HEK293 (cell line): ENCODE measurements at regions not wholly inside any gene's neighbourhood (a gene's known extent, or its start where the extent isn't known, plus 50 kb on each side); places are given as distances from the start of the nearest gene placed in this dataset.

Source experiments
- CTCF ChIA-PET: fragments of 350-600 bp; formaldehyde crosslinking; extraction: SDS; loops from one replicate; lab custom pipeline; 2021; ENCODE audit warnings: antibody characterized with exemption; lab: Yijun Ruan, JAX
- POLR2A ChIA-PET: fragments of 300-600 bp; formaldehyde crosslinking; extraction: SDS; loops from one replicate; lab custom pipeline; 2020; ENCODE audit warnings: antibody characterized with exemption, inconsistent platforms; lab: Yijun Ruan, JAX
- H3K27ac ChIP-seq: fragments of 200-500 bp; sonication (Bioruptor generic); 2 replicates; pipeline ENCODE4 v1.5.1; 2014; ENCODE audit warnings: low read depth, low read length, control low read depth, inconsistent platforms; ENCODE audit errors: extremely low read depth
- H3K36me3 ChIP-seq, 2 experiments: fragments of 200-500 bp in 1 of 2; sonication (Bioruptor generic) in 1 of 2; 1 replicate in 1 of 2; 2 replicates in 1 of 2; pipeline ENCODE4 v1.5.1; 2014 to 2017; ENCODE audit warnings: inconsistent platforms in 2 of 2, low read length in 2 of 2; ENCODE audit not compliant: control insufficient read depth in 2 of 2, insufficient read depth in 1 of 2
- H3K4me1 ChIP-seq: fragments of 200-500 bp; sonication (Bioruptor generic); 2 replicates; pipeline ENCODE4 v1.5.1; 2014; ENCODE audit warnings: mild to moderate bottlenecking, low read length, inconsistent platforms; ENCODE audit not compliant: control insufficient read depth, insufficient read depth
- H3K4me3 ChIP-seq: 2 replicates; pipeline ENCODE4 v1.5.1; 2011; ENCODE audit warnings: low read depth, mild to moderate bottlenecking, control low read depth, low read length, moderate library complexity
- H3K9me3 ChIP-seq: fragments of 200-500 bp; sonication (Bioruptor generic); 2 replicates; pipeline ENCODE4 v1.5.1; 2014; ENCODE audit warnings: low read depth, low read length, inconsistent platforms; ENCODE audit not compliant: control insufficient read depth, insufficient read depth
- KLF9 ChIP-seq: fragments of 450-650 bp; formaldehyde crosslinking; IDR thresholded peaks from 2 replicates; pipeline ENCODE4 v1.5.1; 2016; ENCODE audit warnings: missing biosample characterization, missing genetic modification characterization, low read depth
- SP2 ChIP-seq: fragments of 450-650 bp; formaldehyde crosslinking; IDR thresholded peaks from 2 replicates; pipeline ENCODE4 v1.5.1; 2016; ENCODE audit warnings: missing biosample characterization, missing genetic modification characterization
- TSHZ1 ChIP-seq: fragments of 450-650 bp; formaldehyde crosslinking; IDR thresholded peaks from 2 replicates; pipeline ENCODE4 v1.5.1; 2016; ENCODE audit warnings: missing biosample characterization, missing genetic modification characterization, borderline replicate concordance
- ZBTB44 ChIP-seq: fragments of 450-650 bp; IDR thresholded peaks from 2 replicates; pipeline ENCODE4 v1.5.1; 2018; ENCODE audit warnings: missing biosample characterization, mild to moderate bottlenecking, missing genetic modification characterization
- ZNF274 ChIP-seq, 2 experiments: fragments of 200-500 bp in 1 of 2; fragments of 450-650 bp in 1 of 2; sonication (Bioruptor generic) in 1 of 2; formaldehyde crosslinking in 1 of 2; IDR thresholded peaks; 2 replicates each; pipeline versions ENCODE4 v1.5.1 to v1.6.1; 2014 to 2016; ENCODE audit warnings: borderline replicate concordance in 1 of 2, inconsistent platforms in 1 of 2, low read length in 1 of 2, missing biosample characterization in 1 of 2, missing genetic modification characterization in 1 of 2
- ZNF292 ChIP-seq: fragments of 450-650 bp; formaldehyde crosslinking; IDR thresholded peaks from 2 replicates; pipeline ENCODE4 v1.5.1; 2016; ENCODE audit warnings: low read depth, missing biosample characterization, missing genetic modification characterization, borderline replicate concordance
- ZNF341 ChIP-seq: fragments of 450-650 bp; formaldehyde crosslinking; IDR thresholded peaks from 2 replicates; pipeline ENCODE4; 2016; ENCODE audit warnings: low read depth, missing biosample characterization, missing genetic modification characterization
- ZNF354C ChIP-seq: fragments of 450-650 bp; formaldehyde crosslinking; IDR thresholded peaks from 2 replicates; pipeline ENCODE4 v1.5.1; 2016; ENCODE audit warnings: missing biosample characterization, missing genetic modification characterization, low read depth, borderline replicate concordance
- ZNF488 ChIP-seq: fragments of 450-650 bp; formaldehyde crosslinking; IDR thresholded peaks from 2 replicates; pipeline ENCODE4 v1.5.1; 2016; ENCODE audit warnings: missing biosample characterization, missing genetic modification characterization
- ZNF704 ChIP-seq: fragments of 450-650 bp; formaldehyde crosslinking; IDR thresholded peaks from 2 replicates; pipeline ENCODE4 v1.5.1; 2016; ENCODE audit warnings: missing biosample characterization, missing genetic modification characterization
- TF ChIP-seq, protein P1 (sequence below): fragments of 450-650 bp; formaldehyde crosslinking; IDR thresholded peaks from 2 replicates; pipeline ENCODE4 v1.5.1; 2016; ENCODE audit warnings: missing biosample characterization, missing genetic modification characterization
- TF ChIP-seq, protein P2 (sequence below): fragments of 450-650 bp; formaldehyde crosslinking; IDR thresholded peaks from 2 replicates; pipeline ENCODE4 v1.5.1; 2017; ENCODE audit warnings: missing biosample characterization, mild to moderate bottlenecking, missing genetic modification characterization, moderate library complexity
- TF ChIP-seq, protein P3 (sequence below): fragments of 450-650 bp; formaldehyde crosslinking; IDR thresholded peaks from 2 replicates; pipeline ENCODE4 v1.5.1; 2016; ENCODE audit warnings: missing biosample characterization, missing genetic modification characterization

- no peak for TF ChIP-seq ZNF292 (tag by site-specific recombination)
These were observed 375.8 kb upstream of the THBS1 start (continued) for GRCh38 chr15:39205081-39205480.

- no peak overlapping the region for H3K27ac ChIP-seq
- no peak overlapping the region for H3K4me3 ChIP-seq
- TF ChIP-seq ZNF274 (IDR thresholded peaks at IDR 0.05; ENCODE audit: low read length): no peak
- no peak for TF ChIP-seq ZNF274 (tag by site-specific recombination; IDR thresholded peaks at IDR 0.05; ENCODE audit: borderline replicate concordance)
- TF ChIP-seq SP2 (tag by site-specific recombination): no peak
- TF ChIP-seq, protein P1, sequence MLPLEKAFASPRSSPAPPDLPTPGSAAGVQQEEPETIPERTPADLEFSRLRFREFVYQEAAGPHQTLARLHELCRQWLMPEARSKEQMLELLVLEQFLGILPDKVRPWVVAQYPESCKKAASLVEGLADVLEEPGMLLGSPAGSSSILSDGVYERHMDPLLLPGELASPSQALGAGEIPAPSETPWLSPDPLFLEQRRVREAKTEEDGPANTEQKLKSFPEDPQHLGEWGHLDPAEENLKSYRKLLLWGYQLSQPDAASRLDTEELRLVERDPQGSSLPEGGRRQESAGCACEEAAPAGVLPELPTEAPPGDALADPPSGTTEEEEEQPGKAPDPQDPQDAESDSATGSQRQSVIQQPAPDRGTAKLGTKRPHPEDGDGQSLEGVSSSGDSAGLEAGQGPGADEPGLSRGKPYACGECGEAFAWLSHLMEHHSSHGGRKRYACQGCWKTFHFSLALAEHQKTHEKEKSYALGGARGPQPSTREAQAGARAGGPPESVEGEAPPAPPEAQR (tag by site-specific recombination): no peak
- TF ChIP-seq ZNF488 (tag by site-specific recombination): no peak
- no peak for TF ChIP-seq ZNF704
- no peak for TF ChIP-seq ZBTB44 (tag by site-specific recombination)
- no peak for TF ChIP-seq TSHZ1 (tag by site-specific recombination)
- TF ChIP-seq, protein P2, sequence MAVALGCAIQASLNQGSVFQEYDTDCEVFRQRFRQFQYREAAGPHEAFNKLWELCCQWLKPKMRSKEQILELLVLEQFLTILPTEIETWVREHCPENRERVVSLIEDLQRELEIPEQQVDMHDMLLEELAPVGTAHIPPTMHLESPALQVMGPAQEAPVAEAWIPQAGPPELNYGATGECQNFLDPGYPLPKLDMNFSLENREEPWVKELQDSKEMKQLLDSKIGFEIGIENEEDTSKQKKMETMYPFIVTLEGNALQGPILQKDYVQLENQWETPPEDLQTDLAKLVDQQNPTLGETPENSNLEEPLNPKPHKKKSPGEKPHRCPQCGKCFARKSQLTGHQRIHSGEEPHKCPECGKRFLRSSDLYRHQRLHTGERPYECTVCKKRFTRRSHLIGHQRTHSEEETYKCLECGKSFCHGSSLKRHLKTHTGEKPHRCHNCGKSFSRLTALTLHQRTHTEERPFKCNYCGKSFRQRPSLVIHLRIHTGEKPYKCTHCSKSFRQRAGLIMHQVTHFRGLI (tag by site-specific recombination): no peak
- TF ChIP-seq KLF9 (tag by site-specific recombination): no peak
- no peak for TF ChIP-seq ZNF341
- TF ChIP-seq, protein P3, sequence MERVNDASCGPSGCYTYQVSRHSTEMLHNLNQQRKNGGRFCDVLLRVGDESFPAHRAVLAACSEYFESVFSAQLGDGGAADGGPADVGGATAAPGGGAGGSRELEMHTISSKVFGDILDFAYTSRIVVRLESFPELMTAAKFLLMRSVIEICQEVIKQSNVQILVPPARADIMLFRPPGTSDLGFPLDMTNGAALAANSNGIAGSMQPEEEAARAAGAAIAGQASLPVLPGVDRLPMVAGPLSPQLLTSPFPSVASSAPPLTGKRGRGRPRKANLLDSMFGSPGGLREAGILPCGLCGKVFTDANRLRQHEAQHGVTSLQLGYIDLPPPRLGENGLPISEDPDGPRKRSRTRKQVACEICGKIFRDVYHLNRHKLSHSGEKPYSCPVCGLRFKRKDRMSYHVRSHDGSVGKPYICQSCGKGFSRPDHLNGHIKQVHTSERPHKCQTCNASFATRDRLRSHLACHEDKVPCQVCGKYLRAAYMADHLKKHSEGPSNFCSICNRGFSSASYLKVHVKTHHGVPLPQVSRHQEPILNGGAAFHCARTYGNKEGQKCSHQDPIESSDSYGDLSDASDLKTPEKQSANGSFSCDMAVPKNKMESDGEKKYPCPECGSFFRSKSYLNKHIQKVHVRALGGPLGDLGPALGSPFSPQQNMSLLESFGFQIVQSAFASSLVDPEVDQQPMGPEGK: no peak
- no peak for TF ChIP-seq ZNF354C (tag by site-specific recombination)
- no peaks in the 10 kb centered on the region for H3K36me3 ChIP-seq
- POLR2A ChIA-PET: no interaction called here
- no peaks in the 10 kb centered on the region for H3K9me3 ChIP-seq
- no peaks in the 10 kb centered on the region for H3K4me1 ChIP-seq
- CTCF ChIA-PET: no interaction called here
These were observed 375.1 kb upstream of the THBS1 start for GRCh38 chr15:39205506-39206371.
